ENCODE measurements at regions not wholly inside any gene's neighbourhood (a gene's known extent, or its start where the extent isn't known, plus 50 kb on each side); places are given as distances from the start of the nearest gene placed in this dataset.

DNA sequence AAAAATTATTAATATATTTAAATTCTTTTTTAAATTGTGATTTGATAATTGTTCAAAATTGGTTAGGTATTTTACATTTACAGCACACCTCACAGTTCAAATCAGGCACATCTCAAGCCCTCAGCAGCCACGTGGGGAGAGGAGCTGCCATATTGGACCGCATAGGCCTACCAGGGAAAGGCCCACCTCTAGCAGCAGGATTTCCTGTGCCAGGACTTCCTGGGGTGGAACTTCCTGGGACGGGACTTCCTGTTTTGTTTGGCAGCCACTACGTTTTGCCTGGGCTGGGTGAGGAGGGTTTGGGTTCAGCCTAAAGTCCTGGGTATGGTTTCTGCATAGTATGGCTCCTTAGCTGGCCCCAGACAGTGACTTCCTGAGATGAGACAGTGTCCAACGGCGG, 298.5 kb upstream of the FOXF1 start:
- dilution Hi-C loops (cut with MboI; ENCODE audit: extremely low pct_ligation_motif_present, low sequenced_read_pairs) = no loop called here
- Histone ChIP-seq H3K4me1 (ENCODE audit: control insufficient read depth, extremely low read depth, insufficient read depth, low read length) (no peaks in the 10 kb centered on the region), H4K20me1 (ENCODE audit: control insufficient read depth, extremely low read depth, insufficient read depth, low read length) (no peaks in the 10 kb centered on the region), H3K4me3 (ENCODE audit: control insufficient read depth in 2 of 3, extremely low read depth in 1 of 3, insufficient read depth in 2 of 3, low read depth in 1 of 3, low read length in 3 of 3) (no peak overlapping the region), H3K9ac (ENCODE audit: control insufficient read depth, extremely low read depth, insufficient read depth, low read length) (no peak overlapping the region), H2AFZ (ENCODE audit: control insufficient read depth, low read length) (no peak overlapping the region), H3K27me3 (ENCODE audit: control insufficient read depth, extremely low read depth, insufficient read depth, low read length) (no peaks in the 10 kb centered on the region), H3K27ac (ENCODE audit: control insufficient read depth, insufficient read depth, low read length) (no peak overlapping the region), H3K4me2 (ENCODE audit: control insufficient read depth, extremely low read depth, insufficient read depth, low read depth, low read length) (no peak overlapping the region), H3K9me1 (ENCODE audit: control insufficient read depth, extremely low read depth, insufficient read depth, low read length) (no peaks in the 10 kb centered on the region), H3K9me3 (ENCODE audit: control insufficient read depth, low read depth, low read length) (peaks cover 6% of the 10 kb centered on the region), H3K36me3 (ENCODE audit: control insufficient read depth in 2 of 2, extremely low read depth in 1 of 2, insufficient read depth in 2 of 2, low read length in 2 of 2) (no peaks in the 10 kb centered on the region), H3K79me2 (ENCODE audit: control insufficient read depth, insufficient read depth, low read length) (no peaks in the 10 kb centered on the region)
- no peak for TF ChIP-seq EZH2 (IDR thresholded peaks at IDR 0.05; ENCODE audit: low read length)
- TF ChIP-seq, protein P1, sequence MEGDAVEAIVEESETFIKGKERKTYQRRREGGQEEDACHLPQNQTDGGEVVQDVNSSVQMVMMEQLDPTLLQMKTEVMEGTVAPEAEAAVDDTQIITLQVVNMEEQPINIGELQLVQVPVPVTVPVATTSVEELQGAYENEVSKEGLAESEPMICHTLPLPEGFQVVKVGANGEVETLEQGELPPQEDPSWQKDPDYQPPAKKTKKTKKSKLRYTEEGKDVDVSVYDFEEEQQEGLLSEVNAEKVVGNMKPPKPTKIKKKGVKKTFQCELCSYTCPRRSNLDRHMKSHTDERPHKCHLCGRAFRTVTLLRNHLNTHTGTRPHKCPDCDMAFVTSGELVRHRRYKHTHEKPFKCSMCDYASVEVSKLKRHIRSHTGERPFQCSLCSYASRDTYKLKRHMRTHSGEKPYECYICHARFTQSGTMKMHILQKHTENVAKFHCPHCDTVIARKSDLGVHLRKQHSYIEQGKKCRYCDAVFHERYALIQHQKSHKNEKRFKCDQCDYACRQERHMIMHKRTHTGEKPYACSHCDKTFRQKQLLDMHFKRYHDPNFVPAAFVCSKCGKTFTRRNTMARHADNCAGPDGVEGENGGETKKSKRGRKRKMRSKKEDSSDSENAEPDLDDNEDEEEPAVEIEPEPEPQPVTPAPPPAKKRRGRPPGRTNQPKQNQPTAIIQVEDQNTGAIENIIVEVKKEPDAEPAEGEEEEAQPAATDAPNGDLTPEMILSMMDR (optimal IDR thresholded peaks at IDR 0.05 in 1 of 3, IDR thresholded peaks at IDR 0.05 in 1 of 3, conservative IDR thresholded peaks at IDR 0.05 in 1 of 3; ENCODE audit: extremely low read depth in 1 of 3, insufficient read depth in 2 of 3, low read length in 3 of 3) = no peak
- DNase-seq (ENCODE audit: low read depth, low spot score) (no peak), FAIRE-seq (no peak)

DNA sequence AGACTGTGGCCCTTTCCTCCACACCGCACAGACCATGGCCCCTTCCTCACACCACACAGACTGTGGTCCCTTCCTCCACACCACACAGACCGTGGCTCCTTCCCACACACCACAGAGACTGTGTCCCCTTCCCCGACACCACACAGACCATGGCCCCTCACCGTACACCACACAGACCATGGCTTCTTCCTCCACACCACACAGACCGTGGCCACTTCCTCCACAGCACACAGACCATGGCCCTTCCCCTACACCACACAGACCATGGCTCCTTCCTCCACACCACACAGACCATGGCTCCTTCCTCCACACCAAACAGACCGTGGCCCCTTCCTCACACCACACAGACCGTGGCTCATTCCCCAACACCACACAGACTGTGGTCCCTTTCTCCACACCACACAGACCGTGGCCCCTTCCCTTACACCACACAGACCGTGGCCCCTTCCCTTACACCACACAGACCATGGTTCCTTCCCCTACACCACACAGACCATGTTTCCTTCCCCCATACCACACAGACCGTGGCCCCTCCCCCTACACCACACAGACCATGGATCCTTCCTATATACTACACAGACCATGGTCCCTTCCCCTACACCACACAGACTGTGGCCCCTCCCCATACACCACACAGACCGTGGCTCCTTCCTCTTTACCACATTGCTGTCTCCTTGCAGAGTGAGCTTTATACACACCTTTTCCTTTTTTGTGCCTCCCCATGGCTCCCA, 297.5 kb upstream of the FOXF1 start:
- Histone ChIP-seq H3K27me3 (ENCODE audit: control insufficient read depth, extremely low read depth, insufficient read depth, low read length) (no peaks in the 10 kb centered on the region), H3K27ac (ENCODE audit: control insufficient read depth, insufficient read depth, low read length) (no peak overlapping the region)
- dilution Hi-C loops (cut with MboI; ENCODE audit: extremely low pct_ligation_motif_present, low sequenced_read_pairs) = no loop called here

More for the DNA sequence above, 297.5 kb upstream of the FOXF1 start:
- no peaks in the 10 kb centered on the region for H3K9me1 ChIP-seq (ENCODE audit: control insufficient read depth, extremely low read depth, insufficient read depth, low read length)
- no peaks in the 10 kb centered on the region for H3K36me3 ChIP-seq (ENCODE audit: control insufficient read depth in 2 of 2, extremely low read depth in 1 of 2, insufficient read depth in 2 of 2, low read length in 2 of 2)
- H3K4me2 ChIP-seq (ENCODE audit: control insufficient read depth, extremely low read depth, insufficient read depth, low read depth, low read length) = no peak overlapping the region
- TF ChIP-seq EZH2 (IDR thresholded peaks at IDR 0.05; ENCODE audit: low read length) = no peak
- TF ChIP-seq, protein P1 (optimal IDR thresholded peaks at IDR 0.05 in 1 of 3, IDR thresholded peaks at IDR 0.05 in 1 of 3, conservative IDR thresholded peaks at IDR 0.05 in 1 of 3; ENCODE audit: extremely low read depth in 1 of 3, insufficient read depth in 2 of 3, low read length in 3 of 3) = no peak
- no peak for FAIRE-seq
- no peak overlapping the region for H3K4me3 ChIP-seq (ENCODE audit: control insufficient read depth in 2 of 3, extremely low read depth in 1 of 3, insufficient read depth in 2 of 3, low read depth in 1 of 3, low read length in 3 of 3)
- no peak overlapping the region for H3K9ac ChIP-seq (ENCODE audit: control insufficient read depth, extremely low read depth, insufficient read depth, low read length)
- no peaks in the 10 kb centered on the region for H3K79me2 ChIP-seq (ENCODE audit: control insufficient read depth, insufficient read depth, low read length)
- H2AFZ ChIP-seq (ENCODE audit: control insufficient read depth, low read length) = no peak overlapping the region
- no peaks in the 10 kb centered on the region for H4K20me1 ChIP-seq (ENCODE audit: control insufficient read depth, extremely low read depth, insufficient read depth, low read length)
- peaks cover 3% of the 10 kb centered on the region for H3K9me3 ChIP-seq (ENCODE audit: control insufficient read depth, low read depth, low read length)
- DNase-seq (ENCODE audit: low read depth, low spot score) = no peak
- H3K4me1 ChIP-seq (ENCODE audit: control insufficient read depth, extremely low read depth, insufficient read depth, low read length) = no peaks in the 10 kb centered on the region

Measured in keratinocyte (primary cell).